Inflammatory macrophage treated with lipopolysaccharide for 1 hour (primary cell): ENCODE measurements at regions not wholly inside any gene's neighbourhood (a gene's known extent, or its start where the extent isn't known, plus 50 kb on each side); places are given as distances from the start of the nearest gene placed in this dataset.
"Not testable (repeated sequence)": the region's sequence is repeated elsewhere in the genome, so short reads cannot be mapped to it uniquely, and the experiment has no call there.

ENCODE experiments used
- DNase-seq, 2 donors: peaks; one replicate each; pipeline ENCODE4 v3.0.0-alpha.2; 2020 to 2022

GRCh38 chr13:63337921-63338320 is 1922.3 kb upstream of the PCDH20 start:
- DNase-seq, result no peak

GRCh38 chr13:63337041-63337440 is 1921.4 kb upstream of the PCDH20 start:
- no peak for DNase-seq

GRCh38 chr13:63336549-63336948 is 1920.9 kb upstream of the PCDH20 start:
- no peak for DNase-seq

- no peak for DNase-seq
Measured at GRCh38 chr13:63327584-63327983, 1911.9 kb upstream of the PCDH20 start.

GRCh38 chr13:63323441-63323840 is 1907.8 kb upstream of the PCDH20 start:
- DNase-seq, result no peak

- DNase-seq, result no peak
Measured at GRCh38 chr13:63311587-63311986, 1895.9 kb upstream of the PCDH20 start.

- no peak for DNase-seq
Measured at GRCh38 chr13:63308549-63309165, 1893.0 kb upstream of the PCDH20 start.

- no peak for DNase-seq
Measured at GRCh38 chr13:63307228-63307627, 1891.6 kb upstream of the PCDH20 start.

- no peak for DNase-seq
Measured at GRCh38 chr13:63305641-63306133, 1890.0 kb upstream of the PCDH20 start.

- no peak for DNase-seq
Measured at GRCh38 chr13:63304497-63304896, 1888.8 kb upstream of the PCDH20 start.

GRCh38 chr13:63299866-63300394 is 1884.3 kb upstream of the PCDH20 start:
- DNase-seq, result no peak

GRCh38 chr13:63297163-63297562 is 1881.5 kb upstream of the PCDH20 start:
- DNase-seq, result no peak

- DNase-seq, result no peak
Measured at GRCh38 chr13:63291701-63292100, 1876.1 kb upstream of the PCDH20 start.

GRCh38 chr13:63288576-63288975 is 1872.9 kb upstream of the PCDH20 start:
- no peak for DNase-seq

- no peak for DNase-seq
Measured at GRCh38 chr13:63287926-63288325, 1872.3 kb upstream of the PCDH20 start.

- DNase-seq, result no peak
Measured at GRCh38 chr13:63285426-63285825, 1869.8 kb upstream of the PCDH20 start.

- no peak for DNase-seq
Measured at GRCh38 chr13:63279136-63279535, 1863.5 kb upstream of the PCDH20 start.

GRCh38 chr13:63274772-63275171 is 1859.1 kb upstream of the PCDH20 start:
- no peak for DNase-seq

GRCh38 chr13:63249411-63250187 is 1834.0 kb upstream of the PCDH20 start:
- DNase-seq, result no peak

GRCh38 chr13:63236667-63237396 is 1821.2 kb upstream of the PCDH20 start:
- not testable (repeated sequence) for DNase-seq

GRCh38 chr13:63218596-63218995 is 1802.9 kb upstream of the PCDH20 start:
- not testable (repeated sequence) for DNase-seq

- DNase-seq, result no peak
Measured at GRCh38 chr13:63209330-63210017, 1793.8 kb upstream of the PCDH20 start.

- DNase-seq, result no peak
Measured at GRCh38 chr13:63208826-63209225, 1793.2 kb upstream of the PCDH20 start.
